Gastrocnemius medialis (tissue), 4 donors: ENCODE measurements at regions not wholly inside any gene's neighbourhood (a gene's known extent, or its start where the extent isn't known, plus 50 kb on each side); places are given as distances from the start of the nearest gene placed in this dataset.
A peak's percentile ranks its signal among the peaks of the same experiment; 100 is the strongest.

Experiments
- ATAC-seq, 2 donors: fragments of 150-250 bp; one replicate each; pipeline ENCODE4 v1.9.1; 2016
- DNase-seq, 2 donors: peaks; one replicate each; pipeline ENCODE4 v3.0.0-alpha.2; 2019
- H3K27ac ChIP-seq, 4 donors: fragments of 200-600 bp; sonication (generic); 1 replicate in 1 of 4; 2 replicates in 3 of 4; pipeline ENCODE4 v1.5.1; 2016 to 2018; ENCODE audit warnings: mild to moderate bottlenecking in 2 of 4, moderate library complexity in 1 of 4
- H3K27me3 ChIP-seq, 3 donors: fragments of 200-600 bp; sonication (generic) in 2 of 3; 1 replicate in 1 of 3; 2 replicates in 2 of 3; pipeline versions ENCODE4 v1.5.1 to v1.6.0; 2016 to 2019; ENCODE audit warnings: mild to moderate bottlenecking in 1 of 3, moderate library complexity in 1 of 3
- H3K36me3 ChIP-seq, 2 donors: fragments of 200-600 bp; sonication (generic) in 1 of 2; one replicate each; pipeline ENCODE4 v1.5.1; 2017 to 2018
- H3K4me1 ChIP-seq, 2 donors: fragments of 200-600 bp; sonication (generic) in 1 of 2; one replicate each; pipeline ENCODE4 v1.5.1; 2016 to 2017; ENCODE audit warnings: mild to moderate bottlenecking in 2 of 2
- H3K4me3 ChIP-seq, 4 donors: fragments of 200-600 bp; sonication (generic) in 3 of 4; 1 replicate in 1 of 4; 2 replicates in 3 of 4; pipeline ENCODE4 v1.5.1; 2016 to 2019; ENCODE audit warnings: mild to moderate bottlenecking in 2 of 4
- H3K9me3 ChIP-seq, 3 donors: fragments of 200-600 bp; sonication (generic) in 2 of 3; 1 replicate in 1 of 3; 2 replicates in 2 of 3; pipeline ENCODE4 v1.5.1; 2016 to 2019
- CTCF ChIP-seq, 5 experiments: fragments of 450-650 bp in 3 of 5; fragments of 200-600 bp in 2 of 5; sonication (generic) in 2 of 5; IDR thresholded peaks in 4 of 5; conservative IDR thresholded peaks in 1 of 5; 1 replicate in 4 of 5; 2 replicates in 1 of 5; pipeline ENCODE4 v1.5.1; 2016 to 2019; ENCODE audit warnings: antibody characterized with exemption in 5 of 5, mild to moderate bottlenecking in 3 of 5, moderate library complexity in 3 of 5
- POLR2A ChIP-seq, 2 donors: fragments of 450-650 bp; IDR thresholded peaks; one replicate each; pipeline ENCODE4 v1.6.1; 2017; ENCODE audit warnings: antibody characterized with exemption in 2 of 2, mild to moderate bottlenecking in 2 of 2, moderate library complexity in 2 of 2
- in situ Hi-C, 4 donors: fragments of 200-750 bp; cut with MboI; loops; one replicate each; pipeline versions ENCODE4 v1.15.0 to v1.8.0; 2017; ENCODE audit warnings: low sequenced_read_pairs in 4 of 4
- intact Hi-C: fragments of 100-400 bp; cut with DNase I; formaldehyde crosslinking; loops from one replicate; pipeline ENCODE4 v1.15.1; 2023; ENCODE audit warnings: low total_unique reads

- no peak for DNase-seq
- Histone ChIP-seq H3K27ac (no peak overlapping the region), H3K36me3 (no peaks in the 10 kb centered on the region), H3K27me3 (no peaks in the 10 kb centered on the region), H3K4me1 (peaks cover 8 to 9% of the 10 kb centered on the region in 2 donors), H3K4me3 (peak overlapping the region; percentile 23 to 40 (median 34)), H3K9me3 (no peaks in the 10 kb centered on the region)
- in situ Hi-C loops, result no loop called here
- no peak for TF ChIP-seq CTCF (IDR thresholded peaks at IDR 0.05 in 4 of 5, conservative IDR thresholded peaks at IDR 0.05 in 1 of 5)
- TF ChIP-seq POLR2A (IDR thresholded peaks at IDR 0.05), result no peak
- no peak for ATAC-seq
- intact Hi-C loops, result no loop called here
These were observed 168.8 kb upstream of the VRK2 start for GRCh38 chr2:57877811-57878170.

- ATAC-seq, result peak; percentile 36 to 53
- Histone ChIP-seq H3K27ac (no peak overlapping the region), H3K4me1 (peaks cover 8 to 9% of the 10 kb centered on the region in 2 donors), H3K9me3 (no peaks in the 10 kb centered on the region), H3K4me3 (peak overlapping the region; percentile 23 to 40 (median 34)), H3K36me3 (no peaks in the 10 kb centered on the region), H3K27me3 (no peaks in the 10 kb centered on the region)
- in situ Hi-C loops (no loop called here), intact Hi-C loops (no loop called here)
- no peak for DNase-seq
- TF ChIP-seq POLR2A (IDR thresholded peaks at IDR 0.05) (no peak), CTCF (IDR thresholded peaks at IDR 0.05 in 4 of 5, conservative IDR thresholded peaks at IDR 0.05 in 1 of 5) (no peak)
These were observed 168.3 kb upstream of the VRK2 start for GRCh38 chr2:57878171-57878865.

- H3K4me3 ChIP-seq, result no peak overlapping the region
- intact Hi-C loops (no loop called here), in situ Hi-C loops (no loop called here)
- H3K27ac ChIP-seq, result no peak overlapping the region
- DNase-seq, result no peak
- TF ChIP-seq CTCF (IDR thresholded peaks at IDR 0.05 in 4 of 5, conservative IDR thresholded peaks at IDR 0.05 in 1 of 5) (no peak), POLR2A (IDR thresholded peaks at IDR 0.05) (no peak)
- no peaks in the 10 kb centered on the region for H3K9me3 ChIP-seq
- ATAC-seq, result no peak
- no peaks in the 10 kb centered on the region for H3K36me3 ChIP-seq
- H3K4me1 ChIP-seq, result peaks cover 8 to 9% of the 10 kb centered on the region in 2 donors
- H3K27me3 ChIP-seq, result no peaks in the 10 kb centered on the region
These were observed 167.8 kb upstream of the VRK2 start for GRCh38 chr2:57878866-57879210.

GRCh38 chr2:57880446-57880845 is 166.2 kb upstream of the VRK2 start:
- Histone ChIP-seq H3K36me3 (no peaks in the 10 kb centered on the region), H3K4me3 (no peak overlapping the region), H3K4me1 (peaks cover 8 to 9% of the 10 kb centered on the region in 2 donors), H3K27me3 (no peaks in the 10 kb centered on the region), H3K27ac (no peak overlapping the region), H3K9me3 (no peaks in the 10 kb centered on the region)
- TF ChIP-seq POLR2A (IDR thresholded peaks at IDR 0.05), result no peak
- no peak for TF ChIP-seq CTCF (IDR thresholded peaks at IDR 0.05 in 4 of 5, conservative IDR thresholded peaks at IDR 0.05 in 1 of 5)
- DNase-seq (no peak), ATAC-seq (no peak)
- intact Hi-C loops, result no loop called here
- in situ Hi-C loops, result no loop called here

- Histone ChIP-seq H3K27me3 (no peaks in the 10 kb centered on the region), H3K4me1 (peaks cover 8 to 9% of the 10 kb centered on the region in 2 donors), H3K36me3 (no peaks in the 10 kb centered on the region), H3K27ac (no peak overlapping the region), H3K4me3 (no peak overlapping the region), H3K9me3 (no peaks in the 10 kb centered on the region)
- intact Hi-C loops (no loop called here), in situ Hi-C loops (no loop called here)
- no peak for TF ChIP-seq POLR2A (IDR thresholded peaks at IDR 0.05)
- TF ChIP-seq CTCF (IDR thresholded peaks at IDR 0.05 in 4 of 5, conservative IDR thresholded peaks at IDR 0.05 in 1 of 5), result no peak
- no peak for DNase-seq
- no peak for ATAC-seq
These were observed 165.6 kb upstream of the VRK2 start for GRCh38 chr2:57880967-57881366.
